PC-9 (cell line): ENCODE measurements at regions not wholly inside any gene's neighbourhood (a gene's known extent, or its start where the extent isn't known, plus 50 kb on each side); places are given as distances from the start of the nearest gene placed in this dataset.

Experiments used
- CTCF ChIP-seq: fragments of 200-600 bp; sonication (generic); conservative IDR thresholded peaks from 2 replicates; pipeline ENCODE4 v1.6.1; 2017; ENCODE audit warnings: mixed run types, antibody characterized with exemption, mild to moderate bottlenecking, moderate library complexity
- EZH2 ChIP-seq: fragments of 200-600 bp; sonication (generic); IDR thresholded peaks from 2 replicates; pipeline ENCODE4 v1.8.0; 2017; ENCODE audit warnings: antibody characterized with exemption, low read depth

- TF ChIP-seq CTCF, result no peak
- no peak for TF ChIP-seq EZH2
These were observed 138.4 kb downstream of the PCTP start for GRCh38 chr17:55889271-55889670.
